ENCODE measurements at regions not wholly inside any gene's neighbourhood (a gene's known extent, or its start where the extent isn't known, plus 50 kb on each side); places are given as distances from the start of the nearest gene placed in this dataset.

- TF ChIP-seq CTCF (IDR thresholded peaks at IDR 0.05; ENCODE audit: poor library complexity, severe bottlenecking): no peak
- TF ChIP-seq MXI1 (conservative IDR thresholded peaks at IDR 0.05; ENCODE audit: poor library complexity, severe bottlenecking): no peak
- TF ChIP-seq RAD21 (conservative IDR thresholded peaks at IDR 0.05): no peak
- TF ChIP-seq SMC3 (conservative IDR thresholded peaks at IDR 0.05; ENCODE audit: poor library complexity): no peak
These were observed 232.5 kb downstream of the ANKRD50 start for GRCh38 chr4:124480061-124480460.

Measured in neural cell (in vitro differentiated cells).